Right ventricle myocardium superior (tissue), 1 donor: ENCODE measurements at regions not wholly inside any gene's neighbourhood (a gene's known extent, or its start where the extent isn't known, plus 50 kb on each side); places are given as distances from the start of the nearest gene placed in this dataset.
"Not testable (repeated sequence)": the region's sequence is repeated elsewhere in the genome, so short reads cannot be mapped to it uniquely, and the experiment has no call there.

Experiments
- ATAC-seq: fragments of 200-7000 bp; cut with Tn5 transposase; one replicate; pipeline ENCODE4 v1.9.1; 2020; ENCODE audit warnings: mild to moderate bottlenecking; ENCODE audit not compliant: poor library complexity
- DNase-seq: peaks from one replicate; pipeline ENCODE4 v3.0.0-alpha.2; 2020
- intact Hi-C: fragments of 100-400 bp; cut with DNase I; formaldehyde crosslinking; loops from one replicate; pipeline ENCODE4 v1.11.2; 2022
- donor health status: DM: no; HTN: yes; CAD: no; lungs with severe emphysema.

DNA sequence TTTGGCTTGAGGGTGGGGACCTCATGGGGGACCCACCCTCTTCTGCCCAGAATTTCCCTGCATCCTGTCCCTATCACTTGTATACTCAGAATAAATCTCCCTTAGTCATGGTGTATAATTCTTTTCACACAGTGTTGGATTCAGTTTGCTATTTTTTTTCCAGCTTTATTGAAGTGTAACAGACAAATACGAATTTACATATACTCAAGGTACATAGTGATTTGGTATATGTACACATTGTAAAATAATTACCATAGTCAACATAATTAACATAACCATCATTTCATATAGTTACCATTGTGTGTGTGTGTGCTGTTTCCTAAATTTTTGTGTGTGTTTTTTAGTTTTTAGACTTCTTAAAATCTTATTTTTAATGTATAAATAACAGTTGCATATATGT, 269.9 kb downstream of the CNTNAP3 start:
- intact Hi-C loops, ATAC-seq, DNase-seq: not testable (repeated sequence)

DNA sequence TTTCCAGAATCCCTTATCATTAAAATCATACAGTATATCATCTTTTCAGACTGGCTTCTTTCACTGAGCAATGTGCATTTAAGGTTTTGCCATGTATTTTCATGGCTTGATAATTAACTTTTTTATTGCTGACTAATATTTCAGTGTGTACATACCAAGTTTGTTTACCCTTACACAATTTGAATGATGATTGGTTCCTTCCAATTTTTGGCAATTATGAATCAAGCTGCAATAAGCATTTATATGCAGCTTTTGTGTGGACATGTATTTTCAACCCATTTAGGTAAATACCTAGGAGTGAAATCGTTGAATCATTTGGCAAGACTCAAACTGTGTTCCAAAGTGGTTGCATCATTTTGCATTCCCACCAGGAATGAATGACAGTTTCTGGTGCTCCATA, 272.8 kb downstream of the CNTNAP3 start:
- intact Hi-C loops, DNase-seq, ATAC-seq: not testable (repeated sequence)

DNA sequence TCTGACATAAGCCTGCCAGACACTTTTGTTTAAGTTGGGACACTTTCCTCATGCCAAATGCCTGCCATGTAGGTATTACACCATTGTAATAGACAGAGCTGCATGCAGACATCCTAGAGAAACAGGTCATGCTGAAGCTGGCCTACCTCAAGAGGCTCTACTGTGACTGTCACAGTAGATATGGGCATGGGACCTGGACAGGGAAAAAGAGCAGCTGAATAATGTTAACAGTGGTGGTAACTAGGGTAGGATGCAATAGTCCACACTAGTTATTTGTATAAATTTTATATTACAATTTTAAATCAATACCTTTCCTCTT, 273.2 kb downstream of the CNTNAP3 start:
- DNase-seq, ATAC-seq, intact Hi-C loops: not testable (repeated sequence)

DNA sequence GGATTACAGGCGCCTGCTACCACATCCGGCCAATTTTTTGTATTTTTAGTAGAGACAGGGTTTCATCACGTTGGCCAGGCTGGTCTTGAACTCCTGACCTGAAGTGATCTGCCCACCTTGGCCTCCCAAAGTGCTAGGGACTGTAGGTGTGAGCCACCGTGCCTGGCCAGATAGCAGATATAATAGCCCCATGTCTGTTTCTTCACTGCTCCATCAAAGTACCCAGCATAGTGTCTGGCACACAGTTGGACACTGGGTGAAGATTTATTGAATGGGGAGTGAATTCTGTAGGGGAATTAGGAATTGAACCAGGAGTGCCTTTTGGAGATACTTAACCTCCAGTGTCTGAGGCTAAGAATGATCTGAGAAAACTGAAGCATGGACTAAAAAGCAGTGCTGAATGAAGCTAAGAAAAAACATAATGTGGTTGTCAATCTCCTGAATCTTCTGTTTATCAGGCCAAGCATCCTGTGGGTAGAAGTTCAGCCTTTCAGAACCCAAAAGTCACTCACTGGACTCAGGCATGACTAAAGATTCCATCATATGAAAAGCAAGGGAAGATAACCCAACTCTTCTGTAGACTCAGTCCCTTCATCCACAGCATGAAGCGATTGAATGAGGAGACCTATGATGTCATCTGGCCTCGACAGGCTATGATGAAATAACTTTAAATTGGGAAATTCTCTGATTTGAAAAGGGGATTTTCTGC, 273.7 kb downstream of the CNTNAP3 start:
- intact Hi-C loops, ATAC-seq, DNase-seq: not testable (repeated sequence)

DNA sequence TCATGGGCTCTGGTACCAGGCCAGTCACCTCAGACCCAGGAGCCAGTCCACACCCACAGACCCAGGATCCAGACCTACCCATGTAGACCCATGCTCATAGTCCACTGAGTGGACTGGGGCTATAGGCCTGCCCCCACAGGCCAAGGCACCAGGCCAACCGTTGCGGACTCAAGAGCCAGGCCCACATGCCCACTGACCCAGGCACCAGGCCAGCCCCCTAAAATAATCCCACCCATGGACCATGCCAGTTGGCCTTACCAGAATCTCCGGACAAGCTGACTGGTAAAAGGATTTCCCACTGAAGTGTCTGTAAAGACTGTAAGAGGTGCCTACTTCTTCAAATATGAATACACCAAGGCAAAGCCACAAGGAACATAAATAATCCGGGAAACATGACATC, 278.2 kb downstream of the CNTNAP3 start:
- ATAC-seq, intact Hi-C loops, DNase-seq: not testable (repeated sequence)

GRCh38 chr9:39009343-39009742, 278.6 kb downstream of the CNTNAP3 start:
- peak; percentile 16 for ATAC-seq
- intact Hi-C loops, DNase-seq: not testable (repeated sequence)

GRCh38 chr9:39008907-39009306, 279.1 kb downstream of the CNTNAP3 start:
- DNase-seq, intact Hi-C loops: not testable (repeated sequence)
- ATAC-seq = peak; percentile 25

GRCh38 chr9:39005736-39006135, 282.2 kb downstream of the CNTNAP3 start:
- intact Hi-C loops, DNase-seq, ATAC-seq: not testable (repeated sequence)

DNA sequence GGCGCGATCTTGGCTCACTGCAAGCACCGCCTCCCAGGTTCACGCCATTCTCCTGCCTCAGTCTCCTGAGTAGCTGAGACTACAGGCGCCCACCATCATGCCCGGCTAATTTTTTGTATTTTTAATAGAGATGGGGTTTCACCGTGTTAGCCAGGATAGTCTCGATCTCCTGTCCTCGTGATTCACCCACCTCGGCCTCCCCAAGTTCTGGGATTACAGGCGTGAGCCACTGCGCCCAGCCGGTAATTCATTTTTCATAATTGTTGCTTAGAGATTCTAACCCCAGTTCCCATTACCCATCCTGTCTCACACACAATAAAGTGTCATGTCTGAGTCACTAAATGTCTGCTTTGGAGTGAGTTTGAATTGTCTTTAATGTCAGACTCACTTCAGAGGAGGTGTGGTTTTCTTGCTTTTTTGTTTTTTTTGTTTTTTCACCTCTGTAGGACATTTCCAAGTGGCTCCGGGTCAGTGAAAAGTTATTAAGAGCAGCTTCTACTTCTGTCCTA, 281.2 kb upstream of the FAM240B start:
- ATAC-seq, DNase-seq, intact Hi-C loops: not testable (repeated sequence)

GRCh38 chr9:38999277-38999676, 279.3 kb upstream of the FAM240B start:
- intact Hi-C loops, ATAC-seq, DNase-seq: not testable (repeated sequence)

DNA sequence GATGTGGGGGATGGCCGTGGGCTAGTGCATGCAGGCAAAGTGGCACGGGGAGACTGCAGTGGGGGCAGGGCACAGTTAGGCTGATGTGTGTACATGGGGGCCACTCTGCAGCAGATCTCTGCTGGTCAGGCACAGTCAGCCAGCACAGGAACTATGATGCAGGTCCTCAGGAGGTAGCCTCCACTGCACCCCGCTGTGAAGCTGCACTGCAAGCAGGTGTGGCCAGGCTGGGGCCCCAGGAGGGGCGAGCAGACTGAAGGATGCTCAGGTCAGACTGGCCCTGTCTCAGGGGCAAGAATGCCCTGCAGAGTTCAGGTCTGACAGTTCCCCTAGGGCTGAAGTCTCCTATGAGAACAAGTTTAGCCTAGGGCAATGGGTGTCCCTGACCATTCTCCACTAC, 273.8 kb upstream of the FAM240B start:
- ATAC-seq = peak; percentile 19
- intact Hi-C loops = not testable (repeated sequence)
- peak; percentile 34 for DNase-seq

- peak; percentile 19 for ATAC-seq
- intact Hi-C loops = not testable (repeated sequence)
- peak; percentile 32 for DNase-seq
These were observed 273.2 kb upstream of the FAM240B start for GRCh38 chr9:38993156-38993555.

DNA sequence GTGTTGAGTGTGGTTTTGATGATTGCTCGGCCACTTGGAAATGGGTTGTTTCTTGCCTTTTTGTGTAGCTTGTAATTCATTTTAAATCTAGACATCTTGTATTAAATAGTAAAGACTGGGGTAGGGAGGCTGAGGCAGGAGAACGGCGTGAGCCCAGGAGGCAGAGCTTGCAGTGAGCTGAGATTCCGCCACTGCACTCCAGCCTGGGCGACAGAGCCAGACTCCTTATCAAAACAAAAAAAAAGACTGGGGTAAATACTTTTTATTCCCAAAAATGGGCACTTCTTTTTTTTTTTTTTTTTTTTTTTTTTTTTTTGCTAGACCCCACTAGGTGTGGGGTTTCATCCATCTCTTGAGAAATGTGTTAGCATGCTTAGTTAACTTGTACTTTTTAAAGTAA, 258.8 kb upstream of the FAM240B start:
- intact Hi-C loops, DNase-seq, ATAC-seq: not testable (repeated sequence)

- DNase-seq, intact Hi-C loops: not testable (repeated sequence)
- peak; percentile 53 for ATAC-seq
These were observed 249.5 kb upstream of the FAM240B start for GRCh38 chr9:38969480-38969879.

- peak; percentile 54 for ATAC-seq
- DNase-seq, intact Hi-C loops: not testable (repeated sequence)
These were observed 248.9 kb upstream of the FAM240B start for GRCh38 chr9:38968651-38969374.

DNA sequence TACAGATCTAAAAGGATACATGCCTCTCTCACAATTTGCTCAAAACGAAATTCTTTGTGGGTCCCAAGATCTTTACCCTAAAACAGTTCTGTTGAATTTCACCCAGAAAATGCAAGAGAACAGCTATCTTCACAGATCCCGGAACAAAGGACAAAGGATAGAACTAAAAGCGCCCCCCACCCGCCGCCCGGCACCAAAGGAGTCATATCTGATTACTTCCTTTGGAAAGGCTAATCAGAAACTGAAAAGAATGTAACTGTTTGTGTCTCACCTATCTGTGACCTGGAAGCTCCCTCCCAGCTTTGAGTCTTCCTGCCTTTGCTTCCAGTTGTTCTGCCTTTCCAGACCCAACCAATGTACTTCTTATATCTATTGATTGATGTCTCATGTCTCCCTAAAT, 247.9 kb upstream of the FAM240B start:
- DNase-seq, intact Hi-C loops, ATAC-seq: not testable (repeated sequence)

GRCh38 chr9:38967285-38967684, 247.4 kb upstream of the FAM240B start:
- DNase-seq, ATAC-seq, intact Hi-C loops: not testable (repeated sequence)

DNA sequence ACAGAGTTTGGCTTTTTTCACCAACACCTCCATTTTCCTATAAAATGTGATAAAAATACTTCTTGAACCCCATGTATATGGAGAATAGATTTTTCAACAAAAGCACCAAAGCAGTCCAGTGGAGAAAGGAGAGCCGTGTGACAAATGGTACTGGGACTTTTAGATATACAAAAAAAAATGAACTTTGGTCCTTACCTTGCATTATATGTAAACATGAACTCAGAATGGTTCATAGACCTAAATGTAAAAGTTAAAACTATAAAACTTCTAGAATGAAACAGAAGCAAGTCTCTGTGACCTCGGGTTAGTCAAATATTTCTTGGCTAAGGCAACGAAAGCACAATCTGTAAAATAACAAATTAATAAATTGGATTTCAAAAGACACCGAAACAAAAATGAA, 239.9 kb upstream of the FAM240B start:
- intact Hi-C loops, ATAC-seq, DNase-seq: not testable (repeated sequence)

DNA sequence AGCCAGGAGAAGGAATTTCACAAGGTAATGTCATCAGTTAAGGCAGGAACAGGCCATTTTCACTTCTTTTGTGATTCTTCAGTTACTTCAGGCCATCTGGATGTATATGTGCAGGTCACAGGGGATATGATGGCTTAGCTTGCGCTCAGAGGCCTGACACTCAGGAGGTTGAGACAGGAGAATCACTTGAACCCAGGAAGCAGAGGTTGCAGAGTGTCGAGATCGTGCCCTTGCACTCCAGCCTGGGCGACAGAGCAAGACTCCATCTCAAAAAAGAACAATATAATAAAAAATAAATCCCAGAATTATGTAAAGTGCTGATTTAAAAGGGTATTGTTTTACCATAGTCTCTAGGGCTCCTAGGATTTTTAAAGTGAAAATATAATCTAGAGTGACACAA, 235.9 kb upstream of the FAM240B start:
- intact Hi-C loops, DNase-seq, ATAC-seq: not testable (repeated sequence)
